ENCODE measurements at regions not wholly inside any gene's neighbourhood (a gene's known extent, or its start where the extent isn't known, plus 50 kb on each side); places are given as distances from the start of the nearest gene placed in this dataset.

- no peak for DNase-seq (ENCODE audit: low read depth)
Measured at GRCh38 chr1:233516732-233517131, 97.2 kb upstream of the KCNK1 start.

DNA sequence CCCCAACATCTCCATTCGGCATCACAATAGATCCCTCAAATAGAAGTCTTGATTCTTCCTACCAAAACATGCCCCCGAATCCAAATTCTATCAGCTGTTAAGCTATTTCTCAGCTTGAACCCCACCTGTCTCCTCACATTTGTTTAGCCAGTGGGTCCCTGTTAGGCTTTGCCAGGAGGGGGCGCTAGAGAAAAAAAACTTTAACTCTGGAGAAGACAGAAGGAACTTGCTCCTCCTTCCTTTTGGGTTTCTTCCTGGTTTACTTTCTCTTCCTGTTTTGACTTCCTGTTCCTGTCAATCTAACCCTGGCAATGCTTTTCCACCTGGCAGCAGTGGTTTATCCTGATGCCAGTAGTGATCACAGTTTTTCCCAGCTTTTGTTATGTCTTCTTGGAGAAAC is 95.6 kb upstream of the KCNK1 start:
- DNase-seq (ENCODE audit: low read depth) = peak; percentile 15

DNA sequence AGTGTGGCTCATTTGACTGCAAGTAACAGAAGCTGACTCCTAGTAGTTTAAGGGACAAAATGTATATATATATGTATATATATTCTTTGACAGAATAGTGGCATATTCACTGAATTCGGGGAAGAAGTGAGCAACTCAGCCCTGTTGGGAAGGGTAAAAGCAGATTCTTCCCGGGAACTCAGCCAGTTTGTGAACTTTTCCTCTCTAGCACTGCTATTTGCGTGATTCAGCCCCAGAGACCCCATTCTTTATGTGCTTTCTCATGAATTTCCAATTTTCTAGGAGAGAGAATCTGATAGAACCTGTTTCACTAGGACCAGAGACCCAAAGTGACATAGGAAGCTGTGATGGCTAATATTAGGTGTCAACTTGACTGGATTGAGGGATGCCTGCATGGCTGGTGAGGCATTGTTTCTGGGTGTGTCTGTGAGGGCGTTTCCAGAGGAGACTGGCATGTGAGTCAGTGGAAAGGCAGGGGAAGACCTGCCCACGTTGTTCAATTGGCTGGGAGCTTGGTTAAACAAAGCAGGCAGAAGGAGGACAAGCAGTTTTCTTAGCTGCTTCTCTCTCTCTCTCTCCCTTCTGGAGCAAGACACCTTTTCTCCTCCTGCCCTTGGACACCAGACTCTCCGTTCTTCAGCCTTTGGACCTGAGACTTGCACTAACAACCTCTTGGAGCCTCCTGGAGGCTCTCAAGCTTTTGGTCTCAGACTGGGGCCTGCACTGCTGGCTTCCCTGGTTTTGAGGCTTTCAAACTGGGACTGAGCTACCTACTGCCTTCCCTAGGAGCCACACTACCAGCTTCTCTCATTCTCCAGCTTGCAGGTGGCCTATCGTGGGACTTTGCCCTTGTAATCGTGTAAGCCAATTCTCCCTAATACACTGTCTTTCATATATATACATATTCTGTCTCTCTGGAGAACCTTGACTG is 93.4 kb upstream of the KCNK1 start:
- DNase-seq (ENCODE audit: low read depth) = peak; percentile 8

DNA sequence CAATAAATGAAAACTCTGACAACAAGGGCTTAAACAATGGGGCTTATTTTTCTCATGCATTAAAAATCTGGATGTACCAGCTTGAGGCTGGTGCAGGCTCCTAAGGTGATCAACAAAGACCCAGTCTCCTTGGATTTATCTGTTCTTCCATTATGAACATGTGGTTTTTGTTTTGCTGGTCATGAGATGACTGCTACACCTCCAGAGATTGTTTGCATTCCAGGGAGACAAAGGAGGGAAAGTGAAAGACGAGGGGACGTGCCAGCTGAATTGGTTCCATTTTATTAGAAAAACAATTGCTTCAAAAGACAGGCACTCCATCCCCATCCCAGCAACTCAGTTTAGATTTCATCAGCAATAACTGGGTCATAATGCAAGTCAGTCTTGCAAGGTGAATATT is 90.9 kb upstream of the KCNK1 start:
- no peak for DNase-seq (ENCODE audit: low read depth)

DNA sequence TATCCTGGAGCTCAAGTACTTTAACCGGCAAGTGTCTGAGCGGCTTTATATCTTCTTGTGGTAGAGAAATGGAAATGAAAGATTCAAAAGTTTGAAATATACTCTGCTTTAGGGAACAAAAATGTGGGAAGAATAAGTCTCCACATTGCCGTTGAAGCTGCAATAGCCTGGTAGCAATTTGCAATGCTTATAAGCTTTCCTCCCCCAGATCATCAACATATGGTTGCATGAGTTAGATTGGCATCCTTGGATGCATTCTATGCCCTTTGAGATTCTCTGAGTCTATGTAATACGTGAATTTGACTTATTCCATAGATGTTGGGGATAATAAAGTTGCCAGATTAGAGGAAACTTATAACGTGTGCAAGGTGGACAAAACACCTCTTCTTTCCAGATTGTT is 86.1 kb upstream of the KCNK1 start:
- DNase-seq (ENCODE audit: low read depth) = no peak

- no peak for DNase-seq (ENCODE audit: low read depth)
Measured at GRCh38 chr1:233530665-233531386, 83.1 kb upstream of the KCNK1 start.

DNA sequence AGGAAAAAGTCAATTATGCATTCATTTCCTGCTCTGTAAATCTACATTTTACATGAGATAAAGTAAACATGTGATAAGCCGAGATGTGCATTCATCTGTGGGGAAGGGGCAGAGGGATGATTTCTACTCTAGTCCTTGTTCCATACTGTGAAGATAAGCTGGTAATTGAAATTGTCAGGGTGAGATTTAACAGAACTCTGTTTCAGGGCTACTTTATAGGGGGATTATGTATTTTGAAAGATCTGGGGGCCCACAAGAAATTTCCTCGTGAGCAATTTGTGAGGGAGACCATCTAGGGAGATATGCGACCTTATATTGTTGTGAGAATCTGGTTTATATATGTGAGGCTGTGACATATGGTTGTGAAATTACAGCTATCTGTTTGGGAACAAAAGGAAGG is 73.1 kb upstream of the KCNK1 start:
- no peak for DNase-seq (ENCODE audit: low read depth)

DNA sequence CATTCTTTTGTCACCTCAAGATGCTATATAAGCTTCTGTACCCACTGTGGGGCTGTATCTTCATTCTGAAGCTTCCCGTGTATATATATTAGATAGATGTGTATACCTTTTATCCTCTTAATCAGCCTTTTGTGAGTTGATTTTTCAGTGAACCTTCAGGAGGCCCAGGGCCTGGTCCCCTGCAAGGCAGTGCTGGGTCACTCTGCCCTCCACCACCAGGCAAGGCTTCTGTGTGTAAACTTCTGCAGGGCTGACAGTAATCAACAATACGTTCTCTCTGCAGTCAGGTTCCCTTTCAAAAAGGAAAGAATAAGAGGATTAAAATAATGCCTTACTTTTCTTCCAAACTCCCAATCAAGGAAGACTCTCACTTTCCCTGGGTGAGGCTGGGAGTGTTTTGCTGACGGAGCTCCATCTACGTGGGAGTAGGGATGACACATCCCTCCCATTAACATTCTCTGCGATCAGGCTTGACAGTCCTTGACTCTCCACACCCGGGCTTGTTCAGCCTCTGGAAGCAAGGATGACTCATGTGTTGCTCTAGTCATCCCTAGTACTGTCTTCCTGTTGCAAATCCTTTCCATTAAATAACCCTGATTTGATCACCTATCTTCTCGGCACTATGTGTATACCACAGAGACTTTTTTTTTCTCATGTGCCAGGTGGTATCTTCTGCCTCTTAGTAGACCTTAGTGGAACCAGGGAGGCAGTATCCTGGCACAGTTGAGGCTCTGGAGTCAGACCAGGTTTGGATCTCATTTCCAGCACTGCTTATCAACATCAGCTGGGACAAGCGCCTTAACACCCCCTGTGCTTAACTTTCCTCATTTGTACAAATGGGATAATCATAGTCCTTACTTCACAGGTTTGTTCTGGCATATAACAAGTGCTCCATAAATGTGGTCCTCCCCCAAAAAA is 70.3 kb upstream of the KCNK1 start:
- peak; percentile 82 for DNase-seq (ENCODE audit: low read depth)

- DNase-seq (ENCODE audit: low read depth) = no peak
Measured at GRCh38 chr1:233544304-233544703, 69.6 kb upstream of the KCNK1 start.

DNA sequence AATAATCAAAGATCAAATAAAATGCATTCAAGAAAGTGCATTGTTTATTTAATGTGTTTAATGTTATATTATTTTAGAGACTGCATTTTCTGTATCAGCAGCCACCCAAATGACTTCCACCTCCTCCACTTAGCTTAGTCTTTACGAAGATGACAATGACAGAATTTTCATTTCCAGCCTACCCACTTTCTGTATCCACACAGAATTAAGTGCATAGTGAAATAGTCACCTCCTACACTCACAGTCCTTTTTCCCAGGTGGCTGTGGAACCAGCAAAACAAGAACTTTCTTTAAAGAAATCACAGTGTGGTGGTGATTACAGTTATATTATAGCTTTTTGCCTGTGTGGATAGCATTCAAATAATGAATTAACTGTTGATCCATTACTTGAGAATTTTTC is 66.2 kb upstream of the KCNK1 start:
- DNase-seq (ENCODE audit: low read depth) = no peak

DNA sequence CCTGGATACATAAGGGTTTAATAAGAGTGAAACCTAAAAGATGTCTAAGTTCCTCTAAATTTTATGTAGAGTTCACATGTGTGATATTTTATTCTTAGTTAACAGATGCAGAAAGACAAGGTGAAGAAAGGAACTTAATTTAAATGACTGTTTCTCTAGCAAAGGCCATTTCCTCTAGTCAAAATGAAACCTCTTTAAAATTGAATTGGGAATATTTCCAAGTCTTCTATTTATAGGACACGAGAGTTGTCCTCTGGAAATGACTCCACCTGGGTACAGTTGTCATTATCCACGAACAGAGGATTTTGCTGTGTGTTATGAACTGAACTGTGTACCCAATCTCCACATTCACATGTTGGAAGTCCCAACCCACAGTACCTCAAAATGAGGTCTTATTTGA is 64.5 kb upstream of the KCNK1 start:
- DNase-seq (ENCODE audit: low read depth) = no peak

DNA sequence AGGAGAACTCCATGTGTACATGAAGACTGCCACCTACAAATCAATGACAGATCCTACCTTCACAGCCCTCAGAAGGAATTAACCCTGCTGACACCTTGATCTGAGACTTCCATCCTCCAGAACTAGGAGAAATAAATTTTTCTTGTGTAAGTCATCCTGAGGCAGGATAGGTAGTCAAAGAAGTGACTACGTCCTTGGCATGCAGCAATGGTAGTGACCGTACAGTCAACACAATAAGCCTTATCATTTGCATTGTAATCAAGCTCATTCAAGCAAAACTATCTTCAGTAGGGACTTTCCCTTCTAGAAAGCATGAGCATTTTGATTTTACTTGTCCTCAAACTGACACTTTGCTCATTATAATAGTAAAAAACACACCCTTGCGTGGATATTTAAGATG is 64.0 kb upstream of the KCNK1 start:
- no peak for DNase-seq (ENCODE audit: low read depth)

GRCh38 chr1:233554037-233554436 is 59.9 kb upstream of the KCNK1 start:
- no peak for DNase-seq (ENCODE audit: low read depth)

- DNase-seq (ENCODE audit: low read depth) = no peak
Measured at GRCh38 chr1:233561708-233562426, 52.0 kb upstream of the KCNK1 start.
